A549 (cell line): ENCODE measurements at regions not wholly inside any gene's neighbourhood (a gene's known extent, or its start where the extent isn't known, plus 50 kb on each side); places are given as distances from the start of the nearest gene placed in this dataset.

Source experiments
- HDAC2 ChIP-seq: fragments of 200-600 bp; sonication (generic); IDR thresholded peaks from 2 replicates; pipeline ENCODE4 v1.6.1; 2016
- TF ChIP-seq, protein P1 (sequence below): fragments of 450-650 bp; IDR thresholded peaks from 2 replicates; pipeline ENCODE4 v1.6.1; 2014; ENCODE audit warnings: antibody characterized with exemption

DNA sequence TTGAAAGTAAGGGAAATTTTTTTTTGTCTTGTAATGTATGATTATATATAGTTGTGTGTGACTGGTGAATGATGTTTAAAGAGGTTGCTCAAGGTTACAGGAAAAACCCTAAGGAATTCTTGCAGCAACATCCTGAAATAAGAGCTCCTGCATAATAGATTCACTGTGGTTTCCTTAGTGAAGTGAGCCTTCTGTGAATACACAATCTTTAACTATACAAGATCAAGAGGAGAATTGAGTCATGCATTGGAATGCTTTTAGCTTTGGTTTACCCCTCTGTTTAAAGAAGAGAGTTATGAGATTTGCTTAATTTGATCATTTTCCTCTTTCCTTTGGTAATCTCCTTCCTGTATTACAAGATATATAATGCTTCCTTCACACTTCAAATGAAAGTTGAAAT is 141.6 kb upstream of the EYA4 start:
- TF ChIP-seq, protein P1, sequence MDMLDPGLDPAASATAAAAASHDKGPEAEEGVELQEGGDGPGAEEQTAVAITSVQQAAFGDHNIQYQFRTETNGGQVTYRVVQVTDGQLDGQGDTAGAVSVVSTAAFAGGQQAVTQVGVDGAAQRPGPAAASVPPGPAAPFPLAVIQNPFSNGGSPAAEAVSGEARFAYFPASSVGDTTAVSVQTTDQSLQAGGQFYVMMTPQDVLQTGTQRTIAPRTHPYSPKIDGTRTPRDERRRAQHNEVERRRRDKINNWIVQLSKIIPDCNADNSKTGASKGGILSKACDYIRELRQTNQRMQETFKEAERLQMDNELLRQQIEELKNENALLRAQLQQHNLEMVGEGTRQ, result no peak
- TF ChIP-seq HDAC2, result no peak
